GM21381 (cell line): ENCODE measurements at regions not wholly inside any gene's neighbourhood (a gene's known extent, or its start where the extent isn't known, plus 50 kb on each side); places are given as distances from the start of the nearest gene placed in this dataset.
"Not testable (repeated sequence)": the region's sequence is repeated elsewhere in the genome, so short reads cannot be mapped to it uniquely, and the experiment has no call there.

Experiments
- ATAC-seq: cut with Tn5 transposase; IDR thresholded peaks from one replicate; pipeline ENCODE4 v1.9.1; 2021; ENCODE audit warnings: mild to moderate bottlenecking, moderate library complexity; ENCODE audit not compliant: unreplicated experiment

- ATAC-seq, result no peak
These were observed 220.1 kb upstream of the MSX2 start for GRCh38 chr5:174504266-174504726.

DNA sequence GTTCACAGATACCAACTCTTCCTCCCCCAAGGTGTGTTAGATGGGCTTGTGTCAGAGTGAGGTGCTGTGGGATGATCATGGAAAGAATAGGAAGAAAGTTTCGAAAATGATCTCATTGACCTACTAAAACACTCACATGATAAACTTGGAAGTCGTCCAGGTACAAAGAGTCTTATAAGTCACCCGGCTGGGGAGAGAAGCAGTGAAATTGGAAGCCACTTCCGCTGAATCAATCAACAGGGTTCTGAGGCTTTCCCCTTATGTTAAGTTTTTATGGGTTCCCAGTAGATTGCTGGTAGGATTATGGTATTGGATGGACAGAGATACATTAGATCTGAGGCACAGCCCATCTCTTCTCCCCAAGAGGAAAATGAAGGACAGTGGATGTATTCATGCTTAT, 218.8 kb upstream of the MSX2 start:
- ATAC-seq, result no peak

DNA sequence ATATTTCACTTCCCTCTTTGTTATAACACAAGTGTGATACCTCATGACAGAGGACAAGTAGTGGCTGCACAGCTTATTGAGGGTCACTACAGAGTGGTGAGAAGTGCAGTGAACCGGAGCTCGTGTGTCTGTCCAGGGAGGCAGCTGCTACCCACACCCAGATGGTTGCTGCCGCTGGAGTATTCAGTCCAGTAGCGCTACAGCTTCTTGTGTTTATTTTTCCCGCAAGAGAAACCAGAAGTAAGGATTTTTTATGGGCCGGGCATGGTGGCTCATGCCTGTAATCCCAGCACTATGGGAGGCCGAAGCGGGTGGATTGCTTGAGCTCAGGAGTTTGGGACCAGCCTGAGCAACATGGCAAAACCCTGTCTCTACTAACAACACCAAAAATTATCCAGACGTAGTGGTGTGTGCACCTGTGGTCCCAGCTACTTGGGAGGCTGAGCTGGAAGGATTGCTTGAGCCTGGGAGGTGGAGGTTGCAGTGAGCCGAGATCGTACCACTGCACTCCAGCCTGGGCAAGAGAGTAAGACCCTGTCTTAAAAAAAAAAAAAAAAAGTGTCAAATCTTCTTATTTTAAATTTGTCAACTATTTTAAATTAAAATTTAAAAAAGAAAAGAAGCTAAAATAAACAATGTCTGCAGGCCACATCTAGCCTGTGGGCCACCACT, 213.5 kb upstream of the MSX2 start:
- ATAC-seq, result not testable (repeated sequence)

- ATAC-seq, result no peak
These were observed 212.6 kb upstream of the MSX2 start for GRCh38 chr5:174511714-174512253.

GRCh38 chr5:174514325-174514724, 210.1 kb upstream of the MSX2 start:
- ATAC-seq, result no peak

GRCh38 chr5:174514983-174515394, 209.4 kb upstream of the MSX2 start:
- no peak for ATAC-seq

- ATAC-seq, result no peak
These were observed 207.6 kb upstream of the MSX2 start for GRCh38 chr5:174516741-174517140.

- ATAC-seq, result no peak
These were observed 205.9 kb upstream of the MSX2 start for GRCh38 chr5:174518512-174518911.

GRCh38 chr5:174520420-174521396, 203.7 kb upstream of the MSX2 start:
- no peak for ATAC-seq

DNA sequence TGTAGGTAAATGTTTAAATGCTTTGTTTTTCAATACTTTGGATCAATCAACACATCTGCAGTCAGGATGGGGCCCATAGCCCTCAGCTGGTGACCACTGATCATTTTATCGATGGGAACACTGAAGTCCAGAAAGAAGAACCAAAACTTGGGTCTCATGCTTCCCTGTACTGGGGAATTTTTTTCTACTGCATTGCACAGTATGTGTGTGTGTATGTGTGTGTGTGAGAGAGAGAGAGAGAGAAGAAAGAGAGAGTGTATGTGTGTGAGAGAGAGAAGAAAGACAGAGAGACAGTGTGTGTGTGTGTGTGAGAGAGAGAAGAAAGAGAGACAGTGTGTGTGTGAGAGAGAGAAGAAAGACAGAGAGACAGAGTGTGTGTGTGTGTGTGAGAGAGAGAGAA, 202.9 kb upstream of the MSX2 start:
- ATAC-seq, result no peak

DNA sequence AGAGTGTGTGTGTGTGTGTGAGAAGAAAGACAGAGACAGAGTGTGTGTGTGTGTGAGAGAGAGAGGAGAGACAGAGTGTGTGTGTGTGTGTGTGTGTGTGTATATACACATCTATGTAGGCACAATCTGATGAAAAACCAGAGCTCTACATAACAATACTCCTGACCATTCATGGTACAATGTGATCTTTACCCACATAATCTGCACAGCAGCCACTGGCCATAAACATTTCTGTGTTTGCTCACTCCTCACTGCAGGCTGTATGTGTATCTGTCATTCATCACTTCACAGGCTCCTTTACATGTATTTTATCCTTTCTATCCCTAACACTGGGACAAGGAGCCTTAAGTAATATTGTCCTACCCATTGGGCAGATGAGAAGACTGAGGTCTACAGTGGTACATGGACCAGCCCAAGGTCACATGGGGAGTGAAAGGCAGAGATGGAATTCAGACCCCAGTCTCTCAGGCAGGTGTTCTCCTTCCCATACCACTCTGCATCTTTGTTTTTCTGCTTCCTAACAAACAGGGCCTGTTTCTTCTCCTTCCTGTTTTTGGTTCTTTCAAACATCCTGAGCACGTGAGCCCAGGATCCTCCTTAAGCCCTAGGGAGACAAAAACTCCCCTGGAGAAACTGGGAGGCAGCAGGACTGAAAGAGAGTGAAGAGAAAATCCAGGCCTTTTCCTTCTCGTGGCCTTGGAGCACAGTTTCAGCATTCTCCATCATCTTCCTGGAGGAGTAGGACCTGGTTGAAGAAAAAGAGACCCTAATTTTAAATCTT, 201.7 kb upstream of the MSX2 start:
- no peak for ATAC-seq

DNA sequence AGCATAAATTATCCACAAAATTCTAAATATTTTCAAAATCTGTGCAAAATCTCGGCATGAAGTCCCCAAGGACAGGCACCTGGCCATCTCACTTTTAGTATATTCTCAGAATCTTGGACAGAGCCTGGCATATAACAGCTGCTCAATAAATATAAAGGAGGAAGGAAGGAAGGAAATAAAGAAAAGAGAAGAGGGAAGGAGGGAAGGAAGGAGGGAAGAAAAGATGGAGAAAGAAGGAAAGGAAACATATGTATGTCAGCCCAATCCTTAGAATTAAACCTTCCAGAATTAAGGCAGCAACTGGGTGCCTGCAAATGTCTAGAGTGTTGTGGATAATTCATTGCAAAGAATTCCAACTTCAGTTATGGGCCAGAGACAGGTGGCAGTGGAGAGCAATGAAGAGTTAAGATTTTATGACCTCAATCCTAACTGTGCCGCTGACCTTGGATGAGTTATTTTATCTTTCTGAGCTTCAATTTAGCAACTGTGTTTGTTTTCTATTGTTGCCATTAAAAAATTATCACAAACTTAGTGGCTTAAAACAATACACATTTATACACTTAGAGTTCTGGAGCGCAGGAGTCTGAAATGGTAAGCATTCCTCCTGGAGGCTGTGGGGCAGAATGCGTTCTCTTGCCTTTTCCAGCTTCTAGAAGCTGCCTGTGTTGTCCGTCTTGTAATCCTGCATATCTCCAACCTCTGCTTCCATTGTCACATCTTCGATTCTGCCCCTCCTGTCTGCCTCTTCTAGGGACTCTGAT, 200.9 kb upstream of the MSX2 start:
- ATAC-seq, result no peak

- no peak for ATAC-seq
These were observed 200.0 kb upstream of the MSX2 start for GRCh38 chr5:174524351-174524750.

DNA sequence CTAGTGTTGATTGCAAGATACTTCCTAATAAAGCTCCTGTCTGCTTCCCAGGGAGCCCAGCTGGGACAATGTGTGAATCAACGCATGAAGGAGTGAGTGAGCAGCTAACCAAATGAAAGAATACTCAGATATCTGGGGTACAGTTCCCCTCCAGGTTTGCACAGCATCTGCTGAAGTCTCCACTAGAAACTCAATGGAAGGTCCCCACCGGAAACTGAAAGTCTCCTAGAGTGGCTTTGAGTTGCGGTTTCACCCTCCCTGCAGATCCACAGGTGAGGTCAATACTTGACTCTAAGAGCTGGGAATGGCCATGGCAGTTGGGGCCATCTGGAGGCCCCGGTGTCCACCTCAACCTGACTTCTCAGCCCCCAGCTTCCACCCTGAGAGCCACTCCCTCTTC, 198.2 kb upstream of the MSX2 start:
- no peak for ATAC-seq

GRCh38 chr5:174527916-174528540, 196.4 kb upstream of the MSX2 start:
- ATAC-seq, result no peak

DNA sequence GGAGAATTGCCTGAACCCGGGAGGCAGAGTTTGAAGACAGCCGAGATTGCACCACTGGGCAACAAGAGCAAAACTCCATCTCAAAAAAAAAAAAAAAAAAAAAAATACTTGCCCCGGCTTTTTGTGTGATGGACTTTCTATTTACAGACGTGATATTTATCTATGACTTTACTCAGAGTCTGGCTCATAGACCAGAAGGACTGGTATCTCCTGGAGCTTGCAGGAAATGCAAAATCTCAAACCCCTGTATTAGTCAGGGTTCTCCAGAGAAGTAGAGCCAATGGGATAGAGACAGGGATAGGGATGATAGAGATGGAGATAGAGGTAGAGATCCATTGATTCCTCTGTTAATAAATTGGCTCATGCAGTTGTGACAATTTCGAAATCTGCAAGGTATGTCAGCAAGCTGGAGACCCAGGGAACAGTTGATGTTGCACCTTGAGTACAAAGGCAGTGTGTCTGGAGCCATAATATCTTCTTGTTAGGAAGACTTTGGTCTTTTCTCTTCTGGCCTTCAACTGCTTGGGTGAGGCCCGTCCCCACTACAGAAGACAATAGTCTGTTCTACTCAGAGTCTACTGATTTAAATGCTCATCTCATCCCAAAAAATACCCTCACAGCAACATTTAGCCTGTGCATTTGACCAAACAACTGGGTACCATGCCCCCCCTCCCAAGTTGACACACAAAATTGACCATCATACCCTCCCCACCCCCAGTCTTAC, 195.4 kb upstream of the MSX2 start:
- no peak for ATAC-seq

DNA sequence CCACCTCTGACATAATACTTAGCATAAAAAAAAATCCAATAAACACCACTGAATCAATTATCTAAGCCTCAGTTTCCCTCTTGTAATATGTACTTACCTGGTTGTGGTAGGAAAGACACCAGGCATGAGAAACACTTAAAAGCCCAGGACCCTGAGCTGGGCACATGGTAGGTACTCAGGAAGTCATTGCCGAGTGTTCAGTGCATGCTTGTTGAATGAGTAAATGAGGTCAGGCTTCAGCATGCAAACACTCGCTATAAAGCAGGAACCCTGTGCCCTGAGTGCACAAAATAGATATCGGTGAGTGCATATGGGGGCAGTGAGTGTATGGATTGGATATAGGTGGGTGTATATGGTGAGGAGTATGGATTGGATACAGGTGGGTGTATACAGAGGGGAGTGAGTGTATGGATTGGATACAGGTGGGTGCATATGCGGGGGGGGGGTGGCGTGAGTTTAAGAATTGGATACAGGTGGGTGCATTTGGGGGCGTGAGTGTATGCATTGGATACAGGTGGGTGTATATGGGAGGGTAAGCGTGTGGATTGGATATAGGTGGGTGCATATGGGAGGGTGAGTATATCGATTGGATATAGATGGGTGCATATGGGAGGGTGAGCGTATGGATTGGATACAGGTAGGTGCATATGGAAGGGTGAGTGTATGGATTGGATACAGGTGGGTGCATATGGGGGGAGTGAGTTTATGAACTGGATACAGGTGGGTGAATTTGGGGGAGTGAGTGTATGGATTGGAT, 194.3 kb upstream of the MSX2 start:
- ATAC-seq, result no peak

GRCh38 chr5:174531782-174532191, 192.6 kb upstream of the MSX2 start:
- ATAC-seq, result no peak
